ENCODE measurements at regions not wholly inside any gene's neighbourhood (a gene's known extent, or its start where the extent isn't known, plus 50 kb on each side); places are given as distances from the start of the nearest gene placed in this dataset.
"Not testable (repeated sequence)": the region's sequence is repeated elsewhere in the genome, so short reads cannot be mapped to it uniquely, and the experiment has no call there.

GRCh38 chr3:72651498-72651897 lies 196.7 kb downstream of the SHQ1 start:
- Histone ChIP-seq H3K27me3 (ENCODE audit: control insufficient read depth, insufficient read depth, low read length) (no peaks in the 10 kb centered on the region), H3K36me3 (replicated peaks; ENCODE audit: control insufficient read depth, insufficient read depth, low read length) (no peaks in the 10 kb centered on the region), H3K4me3 (ENCODE audit: insufficient read depth, low read depth, low read length) (no peak overlapping the region)
- no peak for DNase-seq

- Histone ChIP-seq H3K36me3 (replicated peaks; ENCODE audit: control insufficient read depth, insufficient read depth, low read length) (no peaks in the 10 kb centered on the region), H3K4me3 (ENCODE audit: insufficient read depth, low read depth, low read length) (no peak overlapping the region), H3K27me3 (ENCODE audit: control insufficient read depth, insufficient read depth, low read length) (no peaks in the 10 kb centered on the region)
- DNase-seq, result no peak
Observed at GRCh38 chr3:72646263-72646662, 202.0 kb downstream of the SHQ1 start.

- H3K27me3 ChIP-seq (ENCODE audit: control insufficient read depth, insufficient read depth, low read length); H3K4me3 ChIP-seq (ENCODE audit: insufficient read depth, low read depth, low read length); H3K36me3 ChIP-seq (replicated peaks; ENCODE audit: control insufficient read depth, insufficient read depth, low read length); DNase-seq: not testable (repeated sequence)
Observed at GRCh38 chr3:72643635-72644034, 204.6 kb downstream of the SHQ1 start.

- H3K27me3 ChIP-seq (ENCODE audit: control insufficient read depth, insufficient read depth, low read length), result no peaks in the 10 kb centered on the region
- DNase-seq, result no peak
- no peaks in the 10 kb centered on the region for H3K36me3 ChIP-seq (replicated peaks; ENCODE audit: control insufficient read depth, insufficient read depth, low read length)
- H3K4me3 ChIP-seq (ENCODE audit: insufficient read depth, low read depth, low read length), result no peak overlapping the region
Observed at GRCh38 chr3:72641684-72642083, 206.6 kb downstream of the SHQ1 start.

- H3K36me3 ChIP-seq (replicated peaks; ENCODE audit: control insufficient read depth, insufficient read depth, low read length), result no peaks in the 10 kb centered on the region
- DNase-seq, result no peak
- no peaks in the 10 kb centered on the region for H3K27me3 ChIP-seq (ENCODE audit: control insufficient read depth, insufficient read depth, low read length)
- H3K4me3 ChIP-seq (ENCODE audit: insufficient read depth, low read depth, low read length), result no peak overlapping the region
Observed at GRCh38 chr3:72641072-72641471, 207.2 kb downstream of the SHQ1 start.

- no peak overlapping the region for H3K4me3 ChIP-seq (ENCODE audit: insufficient read depth, low read depth, low read length)
- H3K36me3 ChIP-seq (replicated peaks; ENCODE audit: control insufficient read depth, insufficient read depth, low read length), result no peaks in the 10 kb centered on the region
- no peaks in the 10 kb centered on the region for H3K27me3 ChIP-seq (ENCODE audit: control insufficient read depth, insufficient read depth, low read length)
- no peak for DNase-seq
Observed at GRCh38 chr3:72636969-72637597, 211.2 kb downstream of the SHQ1 start.

- H3K36me3 ChIP-seq (replicated peaks; ENCODE audit: control insufficient read depth, insufficient read depth, low read length), result no peaks in the 10 kb centered on the region
- H3K27me3 ChIP-seq (ENCODE audit: control insufficient read depth, insufficient read depth, low read length), result no peaks in the 10 kb centered on the region
- no peak overlapping the region for H3K4me3 ChIP-seq (ENCODE audit: insufficient read depth, low read depth, low read length)
- no peak for DNase-seq
Observed at GRCh38 chr3:72635551-72635950, 212.7 kb downstream of the SHQ1 start.

GRCh38 chr3:72634128-72634527 lies 214.1 kb downstream of the SHQ1 start:
- no peaks in the 10 kb centered on the region for H3K36me3 ChIP-seq (replicated peaks; ENCODE audit: control insufficient read depth, insufficient read depth, low read length)
- DNase-seq, result no peak
- no peaks in the 10 kb centered on the region for H3K27me3 ChIP-seq (ENCODE audit: control insufficient read depth, insufficient read depth, low read length)
- H3K4me3 ChIP-seq (ENCODE audit: insufficient read depth, low read depth, low read length), result no peak overlapping the region

GRCh38 chr3:72633534-72633933 lies 214.7 kb downstream of the SHQ1 start:
- H3K27me3 ChIP-seq (ENCODE audit: control insufficient read depth, insufficient read depth, low read length), result no peaks in the 10 kb centered on the region
- no peak for DNase-seq

GRCh38 chr3:72633121-72633520 lies 215.1 kb downstream of the SHQ1 start:
- Histone ChIP-seq H3K4me3 (ENCODE audit: insufficient read depth, low read depth, low read length) (no peak overlapping the region), H3K27me3 (ENCODE audit: control insufficient read depth, insufficient read depth, low read length) (no peaks in the 10 kb centered on the region), H3K36me3 (replicated peaks; ENCODE audit: control insufficient read depth, insufficient read depth, low read length) (no peaks in the 10 kb centered on the region)
- no peak for DNase-seq

More at GRCh38 chr3:72633534-72633933, 214.7 kb downstream of the SHQ1 start:
- no peak overlapping the region for H3K4me3 ChIP-seq (ENCODE audit: insufficient read depth, low read depth, low read length)
- no peaks in the 10 kb centered on the region for H3K36me3 ChIP-seq (replicated peaks; ENCODE audit: control insufficient read depth, insufficient read depth, low read length)

GRCh38 chr3:72632129-72632528 lies 216.1 kb downstream of the SHQ1 start:
- Histone ChIP-seq H3K4me3 (ENCODE audit: insufficient read depth, low read depth, low read length) (no peak overlapping the region), H3K27me3 (ENCODE audit: control insufficient read depth, insufficient read depth, low read length) (no peaks in the 10 kb centered on the region), H3K36me3 (replicated peaks; ENCODE audit: control insufficient read depth, insufficient read depth, low read length) (no peaks in the 10 kb centered on the region)
- no peak for DNase-seq

GRCh38 chr3:72630969-72631344 lies 217.3 kb downstream of the SHQ1 start:
- H3K27me3 ChIP-seq (ENCODE audit: control insufficient read depth, insufficient read depth, low read length), result no peaks in the 10 kb centered on the region
- H3K36me3 ChIP-seq (replicated peaks; ENCODE audit: control insufficient read depth, insufficient read depth, low read length), result no peaks in the 10 kb centered on the region
- DNase-seq, result no peak
- H3K4me3 ChIP-seq (ENCODE audit: insufficient read depth, low read depth, low read length), result no peak overlapping the region

- DNase-seq, result no peak
- no peaks in the 10 kb centered on the region for H3K27me3 ChIP-seq (ENCODE audit: control insufficient read depth, insufficient read depth, low read length)
Observed at GRCh38 chr3:72630327-72630968, 217.8 kb downstream of the SHQ1 start.

GRCh38 chr3:72629191-72629631 lies 219.0 kb downstream of the SHQ1 start:
- no peak overlapping the region for H3K4me3 ChIP-seq (ENCODE audit: insufficient read depth, low read depth, low read length)
- DNase-seq, result no peak
- no peaks in the 10 kb centered on the region for H3K27me3 ChIP-seq (ENCODE audit: control insufficient read depth, insufficient read depth, low read length)
- H3K36me3 ChIP-seq (replicated peaks; ENCODE audit: control insufficient read depth, insufficient read depth, low read length), result no peaks in the 10 kb centered on the region

More at GRCh38 chr3:72630327-72630968, 217.8 kb downstream of the SHQ1 start:
- no peak overlapping the region for H3K4me3 ChIP-seq (ENCODE audit: insufficient read depth, low read depth, low read length)
- no peaks in the 10 kb centered on the region for H3K36me3 ChIP-seq (replicated peaks; ENCODE audit: control insufficient read depth, insufficient read depth, low read length)

GRCh38 chr3:72628065-72628464 lies 220.2 kb downstream of the SHQ1 start:
- Histone ChIP-seq H3K4me3 (ENCODE audit: insufficient read depth, low read depth, low read length) (no peak overlapping the region), H3K27me3 (ENCODE audit: control insufficient read depth, insufficient read depth, low read length) (no peaks in the 10 kb centered on the region), H3K36me3 (replicated peaks; ENCODE audit: control insufficient read depth, insufficient read depth, low read length) (no peaks in the 10 kb centered on the region)
- no peak for DNase-seq

Measured in H7 (cell line).